HFFc6 (cell line): ENCODE measurements at regions not wholly inside any gene's neighbourhood (a gene's known extent, or its start where the extent isn't known, plus 50 kb on each side); places are given as distances from the start of the nearest gene placed in this dataset.
"Not testable (repeated sequence)": the region's sequence is repeated elsewhere in the genome, so short reads cannot be mapped to it uniquely, and the experiment has no call there.

Source experiments
- DNase-seq: peaks from one replicate; pipeline ENCODE4 v3.0.0-alpha.2; 2018
- H3K27ac Mint-ChIP-seq: 2 replicates; pipeline ENCODE4 v1.8.0; 2020; ENCODE audit warnings: mild to moderate bottlenecking, mixed read lengths
- H3K27me3 Mint-ChIP-seq: 2 replicates; pipeline ENCODE4 v1.8.0; 2021; ENCODE audit warnings: mild to moderate bottlenecking, moderate library complexity, mixed read lengths; ENCODE audit not compliant: insufficient read depth
- H3K36me3 Mint-ChIP-seq: 2 replicates; pipeline ENCODE4 v1.8.0; 2021; ENCODE audit warnings: low read depth, mixed read lengths
- H3K4me1 Mint-ChIP-seq: 2 replicates; pipeline ENCODE4 v1.8.0; 2020; ENCODE audit warnings: low read depth, mixed read lengths
- H3K4me3 Mint-ChIP-seq: 2 replicates; pipeline ENCODE4 v1.8.0; 2020; ENCODE audit warnings: mild to moderate bottlenecking, moderate library complexity, mixed read lengths
- H3K9me3 Mint-ChIP-seq: 2 replicates; pipeline ENCODE4 v1.8.0; 2020; ENCODE audit warnings: mild to moderate bottlenecking, mixed read lengths
- CTCF ChIP-seq: fragments of 200-600 bp; sonication (generic); IDR thresholded peaks from 2 replicates; pipeline ENCODE4 v1.5.0; 2021; ENCODE audit warnings: antibody characterized with exemption, mild to moderate bottlenecking

GRCh38 chr5:60455589-60455988, 244.4 kb downstream of the DEPDC1B start:
- no peaks in the 10 kb centered on the region; the same call in 1 of the 2 replicates for H3K9me3 Mint-ChIP-seq
- H3K36me3 Mint-ChIP-seq: no peaks in the 10 kb centered on the region
- H3K4me3 Mint-ChIP-seq: no peak overlapping the region
- H3K4me1 Mint-ChIP-seq: no peaks in the 10 kb centered on the region
- no peaks in the 10 kb centered on the region; the same call in none of the 2 replicates for H3K27me3 Mint-ChIP-seq
- no peak for TF ChIP-seq CTCF
- DNase-seq: no peak
- no peak overlapping the region for H3K27ac Mint-ChIP-seq

- H3K36me3 Mint-ChIP-seq, H3K4me3 Mint-ChIP-seq, H3K27ac Mint-ChIP-seq, H3K9me3 Mint-ChIP-seq, H3K27me3 Mint-ChIP-seq, H3K4me1 Mint-ChIP-seq, DNase-seq: not testable (repeated sequence)
These were observed 245.7 kb downstream of the DEPDC1B start for GRCh38 chr5:60454277-60454676.

GRCh38 chr5:60453186-60453976, 246.6 kb downstream of the DEPDC1B start:
- TF ChIP-seq CTCF: no peak
- Mint-ChIP-seq H3K9me3 (no peaks in the 10 kb centered on the region; the same call in 1 of the 2 replicates), H3K4me1 (no peaks in the 10 kb centered on the region), H3K4me3 (no peak overlapping the region), H3K27ac (no peak overlapping the region), H3K36me3 (no peaks in the 10 kb centered on the region), H3K27me3 (no peaks in the 10 kb centered on the region; the same call in none of the 2 replicates)
- no peak for DNase-seq

DNA sequence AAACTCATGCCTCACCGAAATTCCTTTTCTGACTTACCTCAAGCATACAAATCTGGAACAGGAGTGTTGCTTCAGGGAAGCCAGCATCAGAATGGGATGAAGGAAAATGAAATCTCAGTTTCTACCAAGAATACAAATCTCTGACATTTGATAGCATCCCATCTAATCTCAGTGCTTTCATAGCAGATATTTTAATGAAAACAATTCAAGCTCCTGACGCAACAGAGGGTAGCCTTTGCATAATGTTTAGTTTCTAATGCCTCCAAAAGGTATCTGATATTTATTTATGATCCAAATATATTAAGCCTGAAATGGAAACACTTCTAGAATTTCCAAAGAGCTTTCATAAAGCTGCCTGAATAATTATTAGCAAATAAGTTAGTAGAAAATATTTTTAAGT, 251.4 kb downstream of the DEPDC1B start:
- Mint-ChIP-seq H3K27me3 (no peaks in the 10 kb centered on the region; the same call in none of the 2 replicates), H3K4me1 (no peaks in the 10 kb centered on the region), H3K36me3 (no peaks in the 10 kb centered on the region), H3K27ac (no peak overlapping the region), H3K4me3 (no peak overlapping the region), H3K9me3 (no peaks in the 10 kb centered on the region)
- no peak for DNase-seq
- no peak for TF ChIP-seq CTCF

- H3K27ac Mint-ChIP-seq: no peak overlapping the region
- no peaks in the 10 kb centered on the region; the same call in none of the 2 replicates for H3K27me3 Mint-ChIP-seq
- no peaks in the 10 kb centered on the region for H3K9me3 Mint-ChIP-seq
- DNase-seq: no peak
- H3K4me1 Mint-ChIP-seq: no peaks in the 10 kb centered on the region
- no peak overlapping the region for H3K4me3 Mint-ChIP-seq
- H3K36me3 Mint-ChIP-seq: no peaks in the 10 kb centered on the region
- TF ChIP-seq CTCF: no peak
These were observed 252.5 kb downstream of the DEPDC1B start for GRCh38 chr5:60447488-60447920.

DNA sequence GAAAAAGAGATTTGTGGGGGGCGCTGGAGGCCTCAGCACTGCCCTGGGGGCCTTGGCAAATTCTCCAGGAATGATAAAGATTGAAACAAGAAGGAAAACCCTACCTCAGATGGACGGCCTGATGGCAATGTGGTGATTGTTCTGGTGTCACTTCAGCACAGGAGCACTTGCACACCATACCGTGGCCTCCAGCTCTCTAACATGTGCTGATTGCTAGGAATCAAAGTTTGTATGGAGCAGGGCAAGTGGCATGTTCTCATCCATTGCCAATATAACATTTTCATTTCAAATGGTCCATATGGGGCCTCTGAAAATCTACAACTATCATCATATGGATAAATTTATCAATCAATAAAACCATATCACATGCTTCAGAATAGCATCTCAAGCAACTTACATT, 253.0 kb downstream of the DEPDC1B start:
- no peak for DNase-seq
- Mint-ChIP-seq H3K36me3 (no peaks in the 10 kb centered on the region), H3K9me3 (no peaks in the 10 kb centered on the region), H3K4me3 (no peak overlapping the region), H3K4me1 (no peaks in the 10 kb centered on the region), H3K27ac (no peak overlapping the region), H3K27me3 (no peaks in the 10 kb centered on the region; the same call in none of the 2 replicates)
- TF ChIP-seq CTCF: no peak
